GM12878 (cell line): ENCODE measurements at regions not wholly inside any gene's neighbourhood (a gene's known extent, or its start where the extent isn't known, plus 50 kb on each side); places are given as distances from the start of the nearest gene placed in this dataset.

Source experiments
- ATAC-seq: fragments of 200-7000 bp; cut with Tn5 transposase; 3 replicates; pipeline ENCODE4 v1.9.1; 2020; ENCODE audit warnings: mild to moderate bottlenecking, moderate library complexity
- BruUV-seq: library from RNA; stranded (reverse); fragments of 400-500 nt; replicated peaks from 2 replicates; lab custom pipeline; 2021; lab: Mats Ljungman, UMichigan
- CTCF ChIA-PET: fragments of 300-600 bp; sonication (Branson Sonifier 250); formaldehyde crosslinking; extraction: SDS; loops from one replicate; lab custom pipeline; 2021; ENCODE audit warnings: inconsistent platforms; lab: Yijun Ruan, JAX
- POLR2A ChIA-PET: fragments of 350-600 bp; formaldehyde crosslinking; extraction: SDS; loops from one replicate; lab custom pipeline; 2021; ENCODE audit warnings: inconsistent platforms; lab: Charles Lee
- RAD21 ChIA-PET: fragments of 300-600 bp; sonication (Branson Sonifier 250); formaldehyde crosslinking; loops from one replicate; lab custom pipeline; 2023; ENCODE audit warnings: antibody characterized with exemption; ENCODE audit not compliant: unreplicated experiment; lab: Charles Lee
- SMC1A ChIA-PET: fragments of 300-600 bp; sonication (Branson Sonifier 250); formaldehyde crosslinking; loops from one replicate; lab custom pipeline; 2023; ENCODE audit not compliant: unreplicated experiment, uncharacterized antibody; lab: Charles Lee
- DNase-seq: peaks from one replicate; pipeline ENCODE4 v3.0.0-alpha.2; 2011; ENCODE audit warnings: low read depth, low spot score
- FAIRE-seq: peaks from 3 replicates; lab custom pipeline; 2011; peaks lifted over from hg19 to GRCh38; lab: Jason Lieb, UNC
- H2AFZ ChIP-seq: 2 replicates; pipeline ENCODE4 v1.6.0; 2011; ENCODE audit warnings: low read depth, low read length, control low read depth; ENCODE audit not compliant: control insufficient read depth
- H3K27ac ChIP-seq: 2 replicates; pipeline ENCODE4 v1.5.1; 2011; ENCODE audit warnings: control low read depth; ENCODE audit not compliant: control insufficient read depth, insufficient read depth
- H3K27me3 ChIP-seq, 2 experiments: replicated peaks in 1 of 2; 2 replicates each; pipeline versions ENCODE4 v1.6.0 to v1.6.1; 2011; ENCODE audit warnings: low read length in 1 of 2; ENCODE audit not compliant: control insufficient read depth in 2 of 2, insufficient read depth in 2 of 2
- H3K36me3 ChIP-seq, 2 experiments: 2 replicates each; pipeline ENCODE4 v1.5.1; 2011; ENCODE audit warnings: low read length in 1 of 2; ENCODE audit not compliant: control insufficient read depth in 2 of 2, insufficient read depth in 2 of 2
- H3K4me1 ChIP-seq: 2 replicates; pipeline ENCODE4 v1.6.1; 2011; ENCODE audit warnings: mild to moderate bottlenecking, low read length, moderate library complexity, mixed read lengths; ENCODE audit not compliant: control insufficient read depth, insufficient read depth
- H3K4me2 ChIP-seq: 2 replicates; pipeline ENCODE4 v1.6.0; 2011; ENCODE audit warnings: control low read depth; ENCODE audit not compliant: control insufficient read depth, insufficient read depth
- H3K4me3 ChIP-seq: fragments of 200-600 bp; sonication (generic); 2 replicates; pipeline ENCODE4 v1.5.1; 2016
- H3K79me2 ChIP-seq: 2 replicates; pipeline ENCODE4 v1.6.0; 2011; ENCODE audit warnings: low read length; ENCODE audit not compliant: control insufficient read depth, insufficient read depth
- H3K9ac ChIP-seq: 2 replicates; pipeline ENCODE4 v1.8.0; 2011; ENCODE audit warnings: low read length, control low read depth, mixed read lengths; ENCODE audit not compliant: control insufficient read depth, insufficient read depth
- H3K9me3 ChIP-seq: replicated peaks from 3 replicates; pipeline ENCODE4 v1.5.1; 2011; ENCODE audit warnings: mild to moderate bottlenecking, low read length; ENCODE audit not compliant: control insufficient read depth, insufficient read depth
- H4K20me1 ChIP-seq: 2 replicates; pipeline ENCODE4 v1.6.0; 2011; ENCODE audit not compliant: control insufficient read depth, insufficient read depth
- BMI1 ChIP-seq: fragments of 450-650 bp; IDR thresholded peaks from 2 replicates; pipeline ENCODE4 v1.6.1; 2016; ENCODE audit warnings: mild to moderate bottlenecking, moderate library complexity, borderline replicate concordance
- CEBPZ ChIP-seq: fragments of 150-350 bp; IDR thresholded peaks from 2 replicates; pipeline ENCODE4 v1.6.1; 2016; ENCODE audit warnings: low read depth, low read length
- CREB1 ChIP-seq: IDR thresholded peaks from 2 replicates; pipeline ENCODE4 v1.6.1; 2012; ENCODE audit warnings: low read depth, mild to moderate bottlenecking, inconsistent platforms
- KAT2A ChIP-seq: conservative IDR thresholded peaks from 2 replicates; pipeline ENCODE4 v1.6.1; 2011; ENCODE audit warnings: low read depth, low read length; ENCODE audit not compliant: control insufficient read depth
- MEF2A ChIP-seq: IDR thresholded peaks from 2 replicates; pipeline ENCODE4 v1.6.1; 2011; ENCODE audit warnings: low read depth, mild to moderate bottlenecking, low read length, moderate library complexity; ENCODE audit not compliant: insufficient read depth
- MLLT1 ChIP-seq: fragments of 450-650 bp; IDR thresholded peaks from 2 replicates; pipeline ENCODE4 v1.6.1; 2016; ENCODE audit warnings: mild to moderate bottlenecking
- NFIC ChIP-seq: IDR thresholded peaks from 2 replicates; pipeline ENCODE4 v1.6.1; 2012; ENCODE audit warnings: low read depth, mild to moderate bottlenecking, inconsistent platforms, low read length, moderate library complexity
- NKRF ChIP-seq: fragments of 450-650 bp; conservative IDR thresholded peaks from 2 replicates; pipeline ENCODE4 v1.6.1; 2017; ENCODE audit warnings: mild to moderate bottlenecking, moderate library complexity
- TARDBP ChIP-seq: IDR thresholded peaks from 2 replicates; pipeline ENCODE4 v1.6.1; 2016; ENCODE audit warnings: borderline replicate concordance
- ZBTB33 ChIP-seq: fragments of 450-650 bp; IDR thresholded peaks from 2 replicates; pipeline ENCODE4 v1.6.1; 2017; ENCODE audit warnings: mild to moderate bottlenecking
- ZNF622 ChIP-seq: fragments of 450-650 bp; IDR thresholded peaks from 2 replicates; pipeline ENCODE4 v1.6.1; 2017; ENCODE audit warnings: mild to moderate bottlenecking, inconsistent platforms
- WGBS: methylation state at CpG from one replicate; pipeline ENCODE4 v1.1.6; 2016; ENCODE audit warnings: low lambda C conversion rate; ENCODE audit not compliant: insufficient replicate concordance, insufficient coverage; ENCODE audit errors: missing lambda C conversion rate; 5-methylcytosine and 5-hydroxymethylcytosine counted together
- in situ Hi-C: fragments of 300-500 bp; cut with MboI; formaldehyde crosslinking; loops from 9 replicates; pipeline ENCODE4 v1.14.3; 2018; ENCODE audit warnings: mixed read lengths
- intact Hi-C: fragments of 100-400 bp; cut with micrococcal nuclease; formaldehyde crosslinking; loops from one replicate; pipeline ENCODE4 v1.14.2; 2022; ENCODE audit not compliant: unreplicated experiment

- TF ChIP-seq NKRF: no peak
- TF ChIP-seq TARDBP: no peak
These were observed 181.0 kb upstream of the TBX3 start (continued) for GRCh38 chr12:114864837-114865551.

- no peaks in the 10 kb centered on the region for H3K79me2 ChIP-seq
- no TSS peak for BruUV-seq
- FAIRE-seq (no peak), DNase-seq (no peak), ATAC-seq (no peak)
- H3K9me3 ChIP-seq: no peaks in the 10 kb centered on the region
- H3K27ac ChIP-seq: no peak overlapping the region
- in situ Hi-C loops (no loop called here), intact Hi-C loops (no loop called here)
- no peak overlapping the region for H3K9ac ChIP-seq
- ChIA-PET SMC1A (interaction anchor here (1.4 kb wide), 1 partner anchor 73 kb away, joined by 4 read pairs; no protein-coding TSS in a partner anchor), CTCF (no interaction called here), POLR2A (no interaction called here), RAD21 (interaction anchor here (0.7 kb wide), 1 partner anchor 17 kb away, joined by 3 read pairs; no protein-coding TSS in a partner anchor)
- H3K36me3 ChIP-seq: no peaks in the 10 kb centered on the region
- H3K4me1 ChIP-seq: no peaks in the 10 kb centered on the region
- H3K4me2 ChIP-seq: no peak overlapping the region
- no peaks in the 10 kb centered on the region for H3K27me3 ChIP-seq
- no peaks in the 10 kb centered on the region for H4K20me1 ChIP-seq
- WGBS: 28% methylated on average over 12 of the region's 12 CpGs
- H3K4me3 ChIP-seq: no peak overlapping the region
- H2AFZ ChIP-seq: no peak overlapping the region
- TF ChIP-seq CEBPZ (no peak), MLLT1 (no peak), NFIC (no peak), CREB1 (no peak), MEF2A (no peak), KAT2A (no peak), ZBTB33 (no peak), ZNF622 (no peak), BMI1 (no peak)
These were observed 179.9 kb upstream of the TBX3 start for GRCh38 chr12:114863911-114864310.
